SIG-M5 treated with dmso at 0.1 percent for 504 hours (cell line): ENCODE measurements at regions not wholly inside any gene's neighbourhood (a gene's known extent, or its start where the extent isn't known, plus 50 kb on each side); places are given as distances from the start of the nearest gene placed in this dataset.
A peak's percentile ranks its signal among the peaks of the same experiment; 100 is the strongest.

Source experiments
- DNase-seq: peaks from one replicate; lab custom pipeline; 2025; ENCODE audit not compliant: unreplicated experiment; lab: John Stamatoyannopoulos, UW

DNA sequence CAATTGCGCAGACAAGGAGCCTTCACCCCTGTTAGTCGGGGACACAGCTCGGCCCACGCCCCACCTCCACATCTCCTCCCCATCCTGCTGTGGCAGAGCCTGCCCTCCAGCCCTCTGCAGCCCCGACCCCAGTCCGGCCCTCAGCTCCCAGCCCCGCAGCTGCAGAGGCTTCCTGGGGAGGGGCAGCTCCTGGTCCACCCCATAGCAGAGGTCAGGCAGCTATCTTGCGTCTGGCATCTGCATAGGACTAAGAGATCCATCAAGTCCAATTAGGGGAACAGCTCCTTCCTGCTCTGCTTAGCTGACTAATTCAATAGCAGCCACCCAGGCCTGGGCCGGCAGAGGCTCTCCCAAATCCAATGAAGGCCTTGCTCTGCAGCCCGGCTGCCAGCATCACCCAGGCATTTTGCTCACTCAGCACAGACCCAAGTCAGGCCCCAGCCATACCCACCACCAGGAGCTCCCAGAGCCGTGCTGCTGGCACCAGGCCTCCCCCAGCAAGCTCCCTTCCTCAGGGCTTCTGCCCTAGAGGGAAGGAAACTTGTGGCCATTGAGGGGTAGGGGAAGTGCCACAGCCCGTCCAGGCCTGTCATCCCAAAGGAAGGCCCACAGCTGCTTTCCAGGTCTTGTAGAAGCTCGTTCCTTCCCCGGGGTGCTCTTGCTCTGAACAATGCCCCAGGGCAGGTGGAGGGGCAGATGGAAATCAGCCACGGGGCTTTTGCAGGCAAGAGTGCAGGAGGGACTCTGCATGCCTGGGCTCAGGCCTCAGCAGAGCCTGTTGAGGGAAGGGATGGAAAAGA lies 106.2 kb upstream of the RET start:
- DNase-seq: no peak

DNA sequence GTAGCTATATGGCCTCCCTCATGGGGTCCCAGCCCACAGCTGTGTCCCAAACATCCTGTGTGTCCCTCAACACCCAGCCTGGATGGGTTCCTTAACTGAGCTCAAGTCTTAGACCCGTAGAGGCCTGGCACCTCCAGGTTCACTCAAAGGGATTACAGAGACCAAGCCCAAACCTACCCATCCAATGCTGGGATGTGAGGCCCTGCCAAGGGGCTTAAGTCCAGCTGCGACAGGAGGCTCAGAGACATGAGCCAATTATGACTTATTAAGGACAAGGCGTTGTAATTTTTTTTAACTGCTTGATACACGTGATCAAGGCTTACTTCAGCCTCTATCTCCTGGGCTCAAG lies 105.6 kb upstream of the RET start:
- DNase-seq: no peak

DNA sequence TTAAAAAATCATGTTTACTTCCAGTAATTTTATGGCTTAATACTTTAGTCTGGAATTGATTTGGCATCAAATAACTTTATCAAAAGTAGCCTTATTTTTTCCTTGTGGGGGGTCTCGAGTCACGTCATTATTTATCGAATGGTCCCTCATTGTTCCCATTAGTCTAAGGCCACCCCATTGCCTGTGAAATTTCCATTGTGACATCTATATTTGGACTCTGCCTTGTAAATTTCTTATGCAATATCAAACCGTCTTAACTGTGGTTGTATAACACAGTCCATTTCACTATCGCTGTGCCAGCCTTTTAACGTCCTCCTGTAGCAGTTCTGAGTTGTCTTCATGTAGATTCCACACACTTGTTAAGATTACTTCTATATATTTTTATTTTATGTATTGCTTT lies 103.9 kb upstream of the RET start:
- peak; percentile 91 for DNase-seq

DNA sequence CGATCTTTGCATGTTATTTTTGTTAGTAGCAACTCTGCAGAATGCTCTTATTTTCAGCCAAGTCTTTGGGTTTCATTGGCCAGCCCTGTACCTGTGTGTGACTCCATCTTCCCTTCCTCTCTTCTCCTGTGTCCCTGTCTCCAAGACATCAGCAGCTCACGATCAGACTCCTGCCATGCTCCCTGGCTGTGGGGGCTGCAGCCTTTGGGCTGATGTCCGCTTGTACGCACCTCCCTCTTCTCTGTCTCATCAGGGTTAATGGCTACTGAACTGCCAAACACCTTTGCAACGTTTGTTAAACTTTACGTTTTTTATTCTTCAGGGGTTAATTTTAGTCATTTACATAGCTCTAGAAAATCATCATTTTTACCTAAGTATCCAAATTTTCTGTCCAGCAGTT lies 103.5 kb upstream of the RET start:
- DNase-seq: no peak

DNA sequence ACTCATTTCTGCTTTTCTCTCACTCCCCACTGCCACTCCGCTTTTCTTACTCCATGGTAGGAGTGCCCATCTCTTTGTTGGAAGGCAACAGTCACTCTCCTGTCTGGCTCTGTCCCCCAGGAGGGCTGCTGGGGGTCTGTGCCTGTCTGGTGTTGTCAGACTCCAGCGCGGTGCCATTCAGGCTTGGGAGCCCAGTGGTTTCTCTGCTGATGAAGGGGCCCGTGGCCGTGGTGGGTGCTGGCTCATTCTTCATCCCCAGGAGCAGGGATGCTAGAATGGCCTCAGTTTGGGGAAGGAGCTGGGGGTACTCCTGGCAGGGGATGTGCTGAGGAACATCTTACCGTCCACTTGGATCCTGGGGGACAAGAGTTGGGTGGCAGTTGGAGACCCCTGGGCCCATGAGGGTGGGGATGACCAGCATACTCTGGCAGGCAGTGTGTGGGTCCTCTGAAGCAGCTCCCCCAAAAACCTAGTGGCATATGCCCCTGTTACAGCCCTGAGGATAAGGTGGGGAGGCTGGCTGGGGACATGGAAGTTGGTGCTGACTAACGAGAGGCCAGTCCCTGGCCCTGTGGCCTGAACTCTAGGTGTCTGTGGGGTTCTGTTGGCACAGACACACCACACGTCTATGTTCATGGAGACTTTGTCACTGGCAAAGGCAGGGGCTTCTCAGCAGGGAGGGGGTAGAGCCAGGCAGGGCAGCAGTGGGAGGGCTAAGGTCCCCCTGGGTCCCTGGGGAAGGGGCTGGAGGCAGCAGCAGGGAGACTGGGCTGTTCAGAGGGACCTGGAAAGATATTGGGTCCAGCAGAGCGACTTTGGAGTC lies 102.8 kb upstream of the RET start:
- peak; percentile 40 for DNase-seq

DNA sequence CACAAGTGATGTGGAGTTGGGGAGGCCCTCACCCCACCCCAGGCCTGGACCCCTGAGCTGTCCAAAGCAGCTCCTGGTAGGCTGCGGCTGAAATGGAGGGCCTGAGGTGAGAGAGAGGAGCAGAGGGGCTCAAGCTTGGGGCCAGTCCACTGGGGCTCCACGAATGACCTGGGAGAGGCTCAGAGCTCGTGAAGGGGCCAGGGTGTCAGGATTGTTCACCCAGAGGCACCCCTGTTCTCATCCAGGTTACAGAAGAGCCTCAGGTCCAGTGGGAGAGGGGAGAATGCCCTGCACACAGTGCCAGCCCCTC lies 102.2 kb upstream of the RET start:
- no peak for DNase-seq

DNA sequence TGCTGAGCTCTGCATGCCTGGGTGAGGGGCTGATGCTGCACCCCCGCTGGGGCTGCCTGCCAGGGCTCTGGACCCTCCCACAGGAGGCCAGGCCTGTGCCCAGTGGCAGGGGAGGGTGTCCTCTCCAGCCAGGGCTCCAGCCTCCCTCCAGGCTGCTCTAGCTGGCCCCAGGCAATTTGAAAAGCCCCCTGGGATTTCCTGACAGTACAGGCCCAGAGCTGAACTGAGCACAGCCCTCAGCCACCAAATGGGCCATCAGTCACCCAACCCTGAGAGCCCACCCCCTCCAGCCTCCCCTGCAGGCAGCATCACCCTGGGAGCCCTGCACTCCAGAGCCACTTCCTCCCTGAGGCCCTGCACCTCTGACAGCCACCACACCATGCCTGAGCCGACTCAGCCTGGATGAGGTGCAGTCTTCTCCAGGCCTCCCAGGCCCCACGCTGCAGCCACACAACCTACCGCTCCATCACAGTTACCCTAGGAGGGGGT lies 101.8 kb upstream of the RET start:
- DNase-seq: peak; percentile 79

DNA sequence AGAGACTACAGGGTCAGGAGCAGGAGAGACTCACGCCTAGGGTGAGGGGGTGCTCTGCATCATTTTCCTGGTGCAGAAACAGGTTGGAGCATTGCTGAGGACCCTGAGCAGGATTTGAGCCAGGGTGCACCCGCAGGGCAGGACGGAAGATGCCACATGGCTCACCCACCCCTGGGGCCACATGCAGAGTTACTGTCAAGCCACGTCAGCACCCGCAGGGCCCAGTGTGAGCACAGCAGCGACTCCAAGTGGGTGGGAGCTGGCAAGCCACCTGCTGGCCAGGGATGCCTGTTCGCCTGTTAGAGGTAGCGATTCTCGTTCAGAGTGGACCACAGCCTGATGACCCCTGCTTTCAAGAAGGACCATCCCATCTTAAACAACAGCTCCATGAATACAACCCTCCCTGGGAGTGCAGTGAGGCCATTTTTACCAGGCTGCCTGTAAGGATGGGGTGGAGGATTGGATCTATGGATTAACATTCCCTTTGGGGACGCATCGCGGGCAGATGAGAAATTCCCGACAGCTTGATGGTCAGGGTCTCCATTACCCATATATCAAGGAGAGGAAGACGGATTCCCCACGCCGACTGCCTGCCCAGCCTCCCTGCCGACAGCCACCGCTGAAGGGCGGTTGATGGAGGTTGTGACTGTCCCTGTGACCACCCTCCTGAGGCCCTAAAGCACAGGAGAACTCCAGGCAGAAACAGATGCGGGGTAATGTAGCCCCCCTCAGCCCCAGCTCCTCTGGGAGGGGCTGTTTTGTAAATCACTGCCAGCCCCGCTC lies 101.1 kb upstream of the RET start:
- peak; percentile 91 for DNase-seq

DNA sequence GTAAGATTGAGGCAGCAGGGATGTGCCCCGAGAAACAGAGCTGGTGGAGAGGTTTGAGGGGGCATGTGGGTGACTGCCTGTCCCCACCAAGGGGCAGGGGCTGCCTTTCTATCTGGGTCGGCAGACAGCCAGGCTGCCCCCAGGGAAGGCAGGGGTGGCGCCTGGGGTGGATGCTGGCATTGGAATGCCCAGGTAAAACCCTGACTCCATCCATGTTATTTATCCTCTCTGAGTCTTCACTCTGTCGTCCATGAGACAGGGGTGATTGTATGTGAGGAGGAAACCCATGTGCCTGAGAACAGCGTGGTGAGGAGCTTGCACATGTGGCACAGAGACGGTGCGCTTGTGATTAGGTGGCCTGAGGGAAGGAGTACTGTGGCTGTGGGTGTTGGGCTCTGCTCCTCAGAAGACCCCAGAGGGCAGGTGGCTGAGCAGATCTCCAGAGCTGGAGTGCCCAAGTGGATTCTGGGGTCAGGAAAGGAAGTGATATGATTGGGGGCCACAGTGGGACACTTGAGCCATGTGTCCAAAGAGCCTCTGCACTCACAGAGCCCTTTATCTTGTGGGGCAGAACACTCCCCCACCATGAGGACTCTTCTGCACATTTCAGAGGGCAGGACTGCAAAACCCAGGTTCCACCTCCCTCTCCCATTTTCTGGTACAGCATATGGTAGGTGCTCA lies 100.4 kb upstream of the RET start:
- peak; percentile 69 for DNase-seq

DNA sequence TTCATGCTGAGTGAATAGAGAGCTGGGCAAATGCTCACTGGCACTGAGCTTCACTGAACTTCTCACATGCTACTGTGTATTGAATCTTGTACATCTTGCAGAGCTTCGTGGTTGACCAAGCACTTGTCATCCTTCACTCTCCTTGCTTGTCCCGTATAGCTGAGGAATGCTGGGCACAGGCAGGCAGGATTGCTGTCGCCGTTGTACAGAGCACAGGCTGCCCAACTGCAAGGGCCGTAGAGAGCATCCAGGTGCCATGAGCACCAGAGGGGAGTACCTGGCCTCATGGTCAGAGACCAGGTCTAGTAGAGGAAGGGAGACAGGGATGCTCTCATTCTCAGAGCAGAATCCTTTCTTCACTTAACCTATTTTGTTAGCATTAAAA lies 99.8 kb upstream of the RET start:
- no peak for DNase-seq

DNA sequence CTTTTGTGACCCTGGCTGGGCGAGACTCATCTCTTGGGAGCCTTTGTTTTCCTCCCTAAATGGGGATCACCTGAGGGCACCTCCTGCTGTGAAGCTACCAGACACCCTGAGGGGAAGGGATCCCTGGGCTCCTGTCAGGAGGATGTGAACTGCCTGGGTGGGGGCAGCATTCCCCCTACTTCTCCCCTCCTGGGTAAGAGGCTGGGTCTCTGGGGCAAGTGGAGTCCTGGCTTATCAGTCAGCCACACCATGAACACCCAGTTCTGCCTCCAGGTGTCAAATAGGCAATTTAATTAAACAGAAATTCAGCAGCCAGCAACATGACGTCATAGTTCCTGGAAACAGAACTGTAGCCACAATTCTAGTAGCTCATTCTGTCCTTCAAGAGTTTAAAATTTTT lies 97.7 kb upstream of the RET start:
- DNase-seq: no peak

DNA sequence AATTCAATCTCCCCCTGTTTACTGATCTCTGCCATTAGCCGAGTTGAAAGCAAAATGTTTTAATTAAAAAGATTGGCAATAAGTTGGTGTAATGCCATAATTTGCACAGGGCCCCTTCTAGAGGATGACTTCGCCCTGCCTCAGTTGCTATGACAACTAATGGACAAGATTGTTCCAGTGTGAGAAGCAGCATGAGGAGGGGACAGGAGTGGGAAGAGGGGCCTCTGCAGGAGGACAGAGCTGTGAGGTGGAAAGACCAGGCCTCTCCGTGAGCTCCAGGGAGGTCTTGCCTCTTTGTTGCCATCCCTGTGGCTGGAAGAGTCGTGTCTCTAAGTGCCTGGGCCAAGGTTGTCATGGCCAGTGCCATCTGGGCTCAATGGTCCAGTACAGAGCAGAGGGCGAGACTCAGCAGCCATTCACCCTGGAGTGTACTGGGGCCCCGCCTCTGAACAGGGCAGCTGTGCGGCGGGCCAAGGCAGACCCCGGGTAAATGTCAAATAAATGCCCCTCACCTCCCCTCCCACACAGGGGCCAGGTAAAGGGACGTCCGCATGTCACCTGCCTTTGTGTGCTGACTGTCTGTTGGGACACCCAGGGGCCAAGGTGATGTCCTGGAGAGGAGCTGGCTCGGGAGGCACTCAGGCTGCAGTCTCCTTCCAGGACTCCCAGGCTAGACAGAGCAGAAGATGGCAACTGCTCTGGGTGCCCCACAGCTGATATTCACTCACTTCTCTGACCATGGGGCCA lies 97.0 kb upstream of the RET start:
- DNase-seq: no peak

DNA sequence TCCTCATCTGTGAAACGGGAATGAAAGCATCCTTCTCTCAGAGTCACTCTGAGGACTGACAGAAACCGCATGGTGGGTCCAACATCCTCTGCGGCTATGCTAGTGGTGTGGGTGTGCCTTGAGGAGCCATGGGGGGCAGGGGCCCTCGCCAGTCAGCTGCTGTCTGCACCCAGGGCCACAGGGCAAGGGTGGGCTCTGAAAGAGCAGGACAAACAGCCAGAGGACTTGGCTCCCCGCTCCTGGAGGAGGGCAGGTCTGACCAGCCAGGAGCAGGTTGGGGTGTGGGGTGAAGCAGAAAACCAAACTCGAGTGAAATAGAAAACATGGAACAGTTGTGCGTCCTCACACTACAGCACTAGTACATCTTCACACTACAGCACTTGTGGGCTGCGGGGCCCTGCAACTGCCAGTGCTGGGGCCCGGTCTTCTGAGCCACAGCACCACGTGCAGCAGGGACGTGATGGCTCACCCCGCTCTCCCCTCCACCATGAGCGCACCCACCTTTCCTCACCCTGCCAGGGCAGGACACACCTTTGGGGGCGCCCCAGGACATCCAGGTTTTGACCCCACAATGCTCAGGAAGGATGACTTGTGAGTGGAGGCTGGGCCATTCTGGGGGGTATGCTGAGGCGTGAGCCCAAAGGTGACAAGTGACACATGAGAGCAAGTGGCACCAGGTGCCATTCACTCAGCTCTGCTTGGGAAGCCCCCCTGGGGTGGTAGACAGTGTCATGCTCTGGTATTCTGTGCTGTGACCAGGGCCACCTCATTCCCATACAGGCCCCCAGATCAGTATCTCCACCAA lies 96.1 kb upstream of the RET start:
- no peak for DNase-seq

DNA sequence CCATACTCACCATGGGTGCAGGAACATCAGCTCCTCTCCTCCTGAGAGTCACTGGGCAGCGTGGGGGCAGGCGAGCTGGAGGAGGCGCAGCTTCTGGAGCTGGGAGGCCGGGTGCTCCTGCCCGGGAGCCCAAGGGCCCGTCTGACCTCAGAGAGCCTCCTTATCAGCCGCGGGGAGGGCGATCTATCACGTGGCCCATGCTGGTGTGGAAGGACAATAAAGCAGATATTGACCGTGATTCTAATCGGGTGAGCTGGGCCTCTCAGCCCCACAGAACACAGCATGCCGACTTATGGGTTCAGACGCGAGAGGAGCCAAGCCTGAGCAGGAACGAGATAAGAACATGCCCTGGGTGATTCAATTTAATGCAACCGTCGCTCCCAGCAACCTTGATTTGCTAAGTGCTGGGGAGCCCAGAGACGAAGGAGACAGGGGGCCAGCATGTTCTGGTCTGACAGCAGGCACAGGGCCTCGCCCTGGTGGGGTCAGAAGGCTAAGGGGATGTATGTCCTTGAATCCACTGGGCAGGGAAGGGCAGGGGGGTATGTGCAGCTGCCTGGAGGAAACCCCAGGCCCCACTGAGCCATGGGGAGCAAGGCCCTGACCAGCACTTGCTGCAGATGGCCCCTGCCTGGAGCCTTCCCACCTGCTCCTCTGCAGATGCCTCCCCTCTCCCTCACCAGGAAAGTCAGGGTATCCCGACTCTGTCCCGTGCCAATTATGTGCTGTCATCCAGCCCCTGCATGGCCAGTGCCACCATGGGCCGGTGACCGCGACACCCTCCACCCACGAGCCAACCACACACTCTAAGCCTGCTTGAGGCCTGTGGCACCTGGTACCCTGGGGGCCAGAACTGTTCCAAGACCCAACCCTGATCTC lies 95.3 kb upstream of the RET start:
- no peak for DNase-seq

DNA sequence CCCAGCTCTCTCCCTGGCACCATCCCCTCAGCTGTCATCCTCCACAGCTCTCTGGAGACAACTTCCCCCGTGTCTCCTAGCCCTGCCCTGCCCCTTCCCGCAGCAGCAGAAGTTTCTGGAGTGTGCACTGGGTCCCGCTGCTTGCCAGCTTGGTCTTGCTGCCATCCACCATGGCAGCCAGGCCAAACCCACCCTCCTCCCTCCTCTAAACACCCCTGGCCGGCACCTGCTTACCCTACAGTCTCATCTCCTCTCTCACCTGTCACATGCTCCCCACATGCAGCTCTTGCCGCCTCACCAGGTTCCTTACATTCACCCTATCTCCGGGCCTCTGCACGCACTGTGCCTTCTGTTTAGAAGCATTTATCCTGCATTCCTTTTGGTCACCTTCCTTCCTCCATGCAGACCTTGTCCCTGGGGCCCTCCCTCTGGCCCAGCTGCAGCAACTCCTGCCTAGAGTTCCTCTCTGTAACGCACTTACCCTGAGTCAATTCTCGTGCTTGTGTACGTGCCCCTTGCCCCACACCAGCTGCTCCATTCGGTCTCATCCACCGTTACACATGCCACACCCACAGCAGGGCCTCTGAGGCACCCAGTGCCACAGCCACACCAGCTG lies 93.9 kb upstream of the RET start:
- DNase-seq: peak; percentile 48

DNA sequence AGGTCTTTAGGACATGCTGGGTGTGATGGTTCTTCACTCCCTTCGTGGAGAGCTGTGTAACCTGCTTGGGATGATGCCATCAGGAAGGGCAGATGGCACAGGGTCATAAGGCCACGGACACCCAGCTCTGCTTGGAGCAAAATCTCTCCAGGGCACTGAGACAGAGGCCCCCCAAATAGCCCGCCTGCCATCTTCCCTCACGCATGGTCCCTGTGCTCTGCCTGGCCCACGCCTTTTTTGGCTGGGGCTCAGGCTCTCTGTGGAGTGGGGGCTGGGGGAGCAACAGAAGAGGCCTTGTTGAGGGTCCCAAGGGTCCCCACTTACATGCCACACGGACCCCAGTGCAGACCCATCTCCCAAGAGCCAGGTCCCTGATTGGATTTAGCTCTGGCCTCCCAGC lies 93.3 kb upstream of the RET start:
- no peak for DNase-seq

DNA sequence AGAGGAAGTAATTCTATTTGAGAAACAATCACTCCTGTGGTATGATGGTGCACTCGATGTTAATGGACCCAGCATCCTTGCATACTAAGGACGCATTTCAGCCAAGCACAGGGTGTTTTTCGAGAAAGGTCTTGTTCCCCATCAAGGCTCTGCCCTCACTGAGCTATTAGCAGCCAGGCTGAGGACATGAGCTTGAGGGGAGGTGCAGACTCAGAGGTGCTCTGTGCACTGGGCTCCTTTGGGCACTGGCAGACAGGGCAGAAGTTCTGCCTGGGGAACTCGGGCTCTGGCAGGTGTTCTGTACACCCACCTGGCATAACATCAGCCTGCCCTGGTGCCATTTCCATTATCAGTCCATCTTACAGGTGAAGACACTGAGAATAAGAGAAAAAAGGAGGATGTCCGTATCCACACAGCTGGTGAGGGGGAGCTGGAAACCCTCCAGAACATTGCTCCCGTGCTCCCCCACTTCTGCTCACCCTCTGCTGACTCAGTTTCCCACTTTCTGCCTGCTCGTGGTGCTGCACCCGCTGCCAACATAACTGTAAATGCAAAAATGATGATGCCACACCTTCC lies 92.7 kb upstream of the RET start:
- DNase-seq: no peak

DNA sequence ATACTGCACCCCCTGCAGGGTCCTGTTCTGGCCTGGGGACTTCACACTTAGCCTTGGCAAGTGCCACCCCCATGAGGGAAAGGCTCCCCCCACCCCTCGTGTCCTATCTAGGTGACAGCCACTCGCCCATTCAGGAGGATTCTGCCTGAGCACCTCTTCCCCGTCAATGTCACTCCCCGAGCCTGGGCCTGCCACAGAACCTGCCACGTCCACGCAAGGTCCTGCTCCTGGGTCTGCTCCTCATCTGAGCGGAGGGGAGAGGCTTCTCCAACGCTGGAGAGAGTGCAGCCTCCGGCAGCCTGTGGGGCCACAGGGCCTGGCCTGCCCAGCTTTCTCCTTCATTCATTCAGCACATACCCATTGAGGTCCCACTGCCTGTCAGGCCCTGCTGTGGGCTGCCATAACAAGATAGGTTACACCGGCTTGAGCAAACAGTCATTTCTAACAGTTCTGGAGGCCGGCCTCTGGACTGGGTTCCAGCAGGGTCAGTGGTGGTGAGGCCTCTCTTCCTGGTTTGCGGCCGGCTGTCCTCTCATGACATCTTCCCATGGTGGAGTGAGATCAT lies 92.0 kb upstream of the RET start:
- DNase-seq: no peak
